OCI-LY3 (cell line): ENCODE measurements at regions not wholly inside any gene's neighbourhood (a gene's known extent, or its start where the extent isn't known, plus 50 kb on each side); places are given as distances from the start of the nearest gene placed in this dataset.

ENCODE experiments used
- H2AFZ ChIP-seq: fragments of 200-600, 300-600 bp; shearing (Covaris generic); 2 replicates; pipeline ENCODE4 v1.6.0; 2014; ENCODE audit warnings: antibody characterized with exemption, low read depth, low read length
- H3K27ac ChIP-seq: fragments of 200-600, 300-600 bp; sonication (generic); 2 replicates; pipeline ENCODE4 v1.5.1; 2014; ENCODE audit warnings: mild to moderate bottlenecking, low read length, moderate library complexity, mixed read lengths
- H3K27me3 ChIP-seq: fragments of 200-600, 300-600 bp; sonication (generic); 2 replicates; pipeline ENCODE4 v1.6.1; 2014; ENCODE audit warnings: low read depth, low read length, mixed read lengths
- H3K36me3 ChIP-seq: fragments of 200-600, 300-600 bp; sonication (generic); replicated peaks from 2 replicates; pipeline ENCODE3; 2014; ENCODE audit warnings: low read depth, low read length, mixed read lengths
- H3K4me1 ChIP-seq: fragments of 300-600, 200-600 bp; sonication (generic); 2 replicates; pipeline ENCODE4 v1.6.1; 2014; ENCODE audit warnings: low read length, mixed read lengths
- H3K4me2 ChIP-seq: fragments of 200-600, 300-600 bp; sonication (generic); 2 replicates; pipeline ENCODE4 v1.6.1; 2014; ENCODE audit warnings: low read length, mixed read lengths
- H3K4me3 ChIP-seq: fragments of 300-600, 200-600 bp; sonication (generic); 2 replicates; pipeline ENCODE4 v1.5.1; 2014; ENCODE audit warnings: antibody characterized with exemption, mild to moderate bottlenecking, low read length, moderate library complexity
- H3K79me2 ChIP-seq: fragments of 300-600, 200-600 bp; shearing (Covaris generic); 2 replicates; pipeline ENCODE4 v1.6.1; 2014; ENCODE audit warnings: mild to moderate bottlenecking, low read length, mixed read lengths
- H3K9ac ChIP-seq: fragments of 300-600, 200-600 bp; shearing (Covaris generic); 2 replicates; pipeline ENCODE4 v1.6.0; 2014; ENCODE audit warnings: mild to moderate bottlenecking, low read length, moderate library complexity
- H3K9me3 ChIP-seq: fragments of 200-600, 300-600 bp; shearing (Covaris generic); 2 replicates; pipeline ENCODE4 v1.6.1; 2014; ENCODE audit warnings: low read length, mixed read lengths; ENCODE audit not compliant: insufficient read depth
- H4K20me1 ChIP-seq: fragments of 200-600, 300-600 bp; sonication (generic); 2 replicates; pipeline ENCODE4 v1.6.1; 2016; ENCODE audit warnings: low read length, mixed read lengths; ENCODE audit not compliant: insufficient read depth
- EZH2phosphoT487 ChIP-seq: fragments of 200-600 bp; shearing (Covaris generic); IDR thresholded peaks from 2 replicates; pipeline ENCODE4 v1.6.1; 2018; ENCODE audit warnings: antibody characterized with exemption, mixed run types, low read depth
- TF ChIP-seq, protein P1 (sequence below): fragments of 200-600, 300-600 bp; sonication (generic); IDR thresholded peaks from 2 replicates; pipeline ENCODE4 v1.5.1; 2014; ENCODE audit warnings: antibody characterized with exemption, low read length, low read depth

DNA sequence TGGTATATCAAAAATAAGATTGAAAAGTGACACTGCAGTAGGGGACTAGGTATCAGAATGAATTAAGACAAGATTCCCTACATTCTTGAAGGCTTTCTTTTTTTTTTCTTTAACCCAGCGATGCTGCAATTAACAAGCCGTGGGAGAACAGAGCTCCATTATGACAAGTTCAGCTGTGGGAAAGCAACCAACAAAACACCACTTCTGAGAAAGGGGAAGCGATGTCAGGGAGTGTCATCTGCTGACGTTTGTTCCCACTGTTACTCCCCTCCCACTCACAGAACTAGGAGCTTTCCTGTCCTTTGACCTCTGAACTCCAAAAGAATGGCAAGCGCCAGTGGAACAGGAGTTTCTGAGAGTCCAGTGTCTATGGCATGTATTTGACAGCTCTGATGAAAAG, 90.2 kb upstream of the SLITRK2 start:
- Histone ChIP-seq H3K9me3 (no peaks in the 10 kb centered on the region), H3K27me3 (no peaks in the 10 kb centered on the region), H3K9ac (no peak overlapping the region), H3K27ac (no peak overlapping the region), H3K4me1 (no peaks in the 10 kb centered on the region), H4K20me1 (no peaks in the 10 kb centered on the region), H3K36me3 (no peaks in the 10 kb centered on the region), H3K4me2 (no peak overlapping the region), H3K4me3 (no peak overlapping the region), H3K79me2 (no peaks in the 10 kb centered on the region), H2AFZ (no peak overlapping the region)
- TF ChIP-seq EZH2phosphoT487 = no peak

DNA sequence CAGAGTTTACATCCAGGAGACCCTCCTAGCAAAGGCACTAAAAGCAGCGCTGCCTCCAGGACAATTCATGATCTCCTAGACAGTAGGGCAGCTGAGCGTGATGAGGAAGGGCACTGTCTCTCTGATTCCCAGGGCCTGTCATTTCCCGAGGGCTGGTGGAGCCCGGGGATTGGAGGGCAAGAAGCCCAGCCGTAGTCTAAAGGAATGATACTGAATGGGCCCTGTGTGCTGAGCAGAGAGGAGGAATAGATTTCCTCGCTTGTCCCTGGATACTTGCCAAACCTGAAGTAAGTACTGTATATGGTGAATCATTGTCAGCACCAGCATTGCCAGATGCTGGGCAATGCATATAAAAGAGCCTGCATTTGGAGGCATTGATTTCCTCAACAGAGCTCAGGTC, 88.0 kb upstream of the SLITRK2 start:
- H3K36me3 ChIP-seq = no peaks in the 10 kb centered on the region
- H3K9me3 ChIP-seq = no peaks in the 10 kb centered on the region
- no peak overlapping the region for H2AFZ ChIP-seq
- H3K9ac ChIP-seq = no peak overlapping the region
- H3K4me2 ChIP-seq = no peak overlapping the region
- H4K20me1 ChIP-seq = no peaks in the 10 kb centered on the region
- TF ChIP-seq, protein P1, sequence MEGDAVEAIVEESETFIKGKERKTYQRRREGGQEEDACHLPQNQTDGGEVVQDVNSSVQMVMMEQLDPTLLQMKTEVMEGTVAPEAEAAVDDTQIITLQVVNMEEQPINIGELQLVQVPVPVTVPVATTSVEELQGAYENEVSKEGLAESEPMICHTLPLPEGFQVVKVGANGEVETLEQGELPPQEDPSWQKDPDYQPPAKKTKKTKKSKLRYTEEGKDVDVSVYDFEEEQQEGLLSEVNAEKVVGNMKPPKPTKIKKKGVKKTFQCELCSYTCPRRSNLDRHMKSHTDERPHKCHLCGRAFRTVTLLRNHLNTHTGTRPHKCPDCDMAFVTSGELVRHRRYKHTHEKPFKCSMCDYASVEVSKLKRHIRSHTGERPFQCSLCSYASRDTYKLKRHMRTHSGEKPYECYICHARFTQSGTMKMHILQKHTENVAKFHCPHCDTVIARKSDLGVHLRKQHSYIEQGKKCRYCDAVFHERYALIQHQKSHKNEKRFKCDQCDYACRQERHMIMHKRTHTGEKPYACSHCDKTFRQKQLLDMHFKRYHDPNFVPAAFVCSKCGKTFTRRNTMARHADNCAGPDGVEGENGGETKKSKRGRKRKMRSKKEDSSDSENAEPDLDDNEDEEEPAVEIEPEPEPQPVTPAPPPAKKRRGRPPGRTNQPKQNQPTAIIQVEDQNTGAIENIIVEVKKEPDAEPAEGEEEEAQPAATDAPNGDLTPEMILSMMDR = no peak
- TF ChIP-seq EZH2phosphoT487 = no peak
- no peak overlapping the region for H3K4me3 ChIP-seq
- no peaks in the 10 kb centered on the region for H3K27me3 ChIP-seq
- H3K79me2 ChIP-seq = no peaks in the 10 kb centered on the region
- no peaks in the 10 kb centered on the region for H3K4me1 ChIP-seq
- no peak overlapping the region for H3K27ac ChIP-seq

DNA sequence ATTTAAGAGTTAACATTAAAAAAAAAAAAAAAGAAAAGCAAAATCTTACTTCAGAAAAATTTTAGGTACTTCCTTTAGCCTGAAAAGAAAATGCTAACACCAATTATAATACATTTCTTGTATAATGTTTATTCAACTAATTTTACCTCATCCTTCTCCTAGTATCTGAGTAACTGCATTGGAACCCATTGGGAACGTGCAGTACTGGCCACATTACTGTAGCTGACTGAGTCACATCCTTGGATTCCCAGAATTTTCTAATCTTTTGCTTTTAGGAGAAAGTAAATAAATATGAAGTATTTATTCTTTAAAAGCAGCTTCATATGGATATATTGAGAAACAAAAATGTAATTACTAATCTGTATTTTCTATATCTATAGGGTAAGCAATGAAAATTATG, 82.6 kb upstream of the SLITRK2 start:
- Histone ChIP-seq H3K27me3 (no peaks in the 10 kb centered on the region), H3K9me3 (no peaks in the 10 kb centered on the region), H3K4me1 (no peaks in the 10 kb centered on the region), H3K27ac (no peak overlapping the region), H3K4me3 (no peak overlapping the region), H4K20me1 (no peaks in the 10 kb centered on the region), H3K79me2 (no peaks in the 10 kb centered on the region), H2AFZ (no peak overlapping the region), H3K36me3 (no peaks in the 10 kb centered on the region), H3K4me2 (no peak overlapping the region), H3K9ac (no peak overlapping the region)
- TF ChIP-seq, protein P1 = no peak
- TF ChIP-seq EZH2phosphoT487 = no peak

DNA sequence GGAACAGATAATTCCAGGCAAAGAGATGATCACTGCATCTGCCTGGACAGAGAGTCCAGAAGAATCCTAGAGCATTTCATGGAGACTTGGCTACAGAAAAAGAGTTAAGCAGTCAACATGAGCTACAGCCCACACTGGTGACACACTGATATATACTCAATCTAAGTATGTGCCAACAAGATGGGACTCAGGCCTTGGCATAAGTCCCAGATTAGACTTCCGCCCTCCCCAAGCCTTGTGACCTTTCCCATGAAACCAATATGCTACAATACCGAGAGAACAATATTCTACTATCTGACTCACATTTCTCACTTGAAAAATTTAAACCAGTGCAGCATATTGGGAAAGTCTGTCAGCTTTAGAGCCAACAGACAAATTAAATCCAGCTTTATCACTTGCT, 65.7 kb upstream of the SLITRK2 start:
- no peaks in the 10 kb centered on the region for H3K4me1 ChIP-seq
- H4K20me1 ChIP-seq = no peaks in the 10 kb centered on the region
- no peak overlapping the region for H3K4me3 ChIP-seq
- H3K27me3 ChIP-seq = no peaks in the 10 kb centered on the region
- H3K79me2 ChIP-seq = no peaks in the 10 kb centered on the region
- H3K4me2 ChIP-seq = no peak overlapping the region
- no peak overlapping the region for H2AFZ ChIP-seq
- H3K9ac ChIP-seq = no peak overlapping the region
- TF ChIP-seq, protein P1 = no peak
- TF ChIP-seq EZH2phosphoT487 = no peak
- H3K27ac ChIP-seq = no peak overlapping the region
- H3K9me3 ChIP-seq = no peaks in the 10 kb centered on the region
- no peaks in the 10 kb centered on the region for H3K36me3 ChIP-seq
